ENCODE measurements at regions not wholly inside any gene's neighbourhood (a gene's known extent, or its start where the extent isn't known, plus 50 kb on each side); places are given as distances from the start of the nearest gene placed in this dataset.

DNA sequence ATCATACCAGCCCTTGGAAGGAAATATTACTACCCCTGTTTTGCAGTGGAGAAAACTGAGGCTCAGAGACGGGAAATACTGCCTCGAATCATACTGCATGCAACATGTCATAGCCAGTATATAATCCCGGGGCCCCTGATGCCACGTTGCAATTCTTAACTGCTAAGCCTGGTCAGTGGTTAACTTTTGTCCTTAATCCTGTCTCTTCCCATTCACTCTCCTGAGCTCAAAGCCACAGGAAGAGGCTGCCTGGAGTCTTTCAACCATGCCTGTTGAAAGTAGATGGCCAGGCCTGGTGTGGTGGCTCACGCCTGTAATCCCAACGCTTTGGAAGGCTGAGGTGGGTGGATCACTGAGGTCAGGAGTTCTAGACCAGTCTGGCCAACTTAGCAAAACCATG lies 166.6 kb downstream of the MIAT start:
- intact Hi-C loops (cut with micrococcal nuclease) = no loop called here
- no peaks in the 10 kb centered on the region for H3K36me3 ChIP-seq (replicated peaks in 1 of 2; ENCODE audit: control extremely low read depth in 1 of 2, control insufficient read depth in 1 of 2, extremely low read depth in 1 of 2, insufficient read depth in 2 of 2, low read length in 1 of 2)
- Mint-ChIP-seq H3K27ac (no peak overlapping the region), H3K27me3 (no peaks in the 10 kb centered on the region), H3K4me1 (no peaks in the 10 kb centered on the region), H3K9me3 (ENCODE audit: insufficient read depth) (no peaks in the 10 kb centered on the region), H3K4me3 (no peak overlapping the region)
- H3K4me3 ChIP-seq (ENCODE audit: control extremely low read depth in 1 of 5, extremely low read depth in 1 of 5, insufficient read depth in 1 of 5, low read depth in 2 of 5, low read length in 4 of 5) = no peak overlapping the region
- ChIA-PET POLR2A (no interaction called here), CTCF (no interaction called here)
- no peak overlapping the region for H2AFZ ChIP-seq (ENCODE audit: insufficient read depth, low read depth, low read length, poor library complexity, severe bottlenecking)
- H3K79me2 ChIP-seq (ENCODE audit: control insufficient read depth, insufficient read depth, low read length) = no peaks in the 10 kb centered on the region
- no peak overlapping the region for H3K4me2 ChIP-seq (replicated peaks; ENCODE audit: low read depth, low read length, poor library complexity, severe bottlenecking)
- DNase-seq = no peak
- no peak for ATAC-seq (ENCODE audit: low read depth)
- H3K4me1 ChIP-seq (ENCODE audit: control insufficient read depth in 2 of 2, insufficient read depth in 2 of 2, low read length in 2 of 2) = no peaks in the 10 kb centered on the region
- no peaks in the 10 kb centered on the region for H4K20me1 ChIP-seq (ENCODE audit: control insufficient read depth, insufficient read depth, low read length, poor library complexity, severe bottlenecking)
- no peaks in the 10 kb centered on the region for H3K9me3 ChIP-seq (ENCODE audit: control extremely low read depth in 1 of 3, control insufficient read depth in 2 of 3, insufficient read depth in 1 of 3, low read length in 2 of 3)
- no peak overlapping the region for H3K27ac ChIP-seq (ENCODE audit: low read length in 2 of 2)
- TF ChIP-seq EZH2 (IDR thresholded peaks at IDR 0.05; ENCODE audit: borderline replicate concordance, insufficient read depth, low read depth, low read length, poor library complexity, severe bottlenecking) = no peak
- TF ChIP-seq, protein P1, sequence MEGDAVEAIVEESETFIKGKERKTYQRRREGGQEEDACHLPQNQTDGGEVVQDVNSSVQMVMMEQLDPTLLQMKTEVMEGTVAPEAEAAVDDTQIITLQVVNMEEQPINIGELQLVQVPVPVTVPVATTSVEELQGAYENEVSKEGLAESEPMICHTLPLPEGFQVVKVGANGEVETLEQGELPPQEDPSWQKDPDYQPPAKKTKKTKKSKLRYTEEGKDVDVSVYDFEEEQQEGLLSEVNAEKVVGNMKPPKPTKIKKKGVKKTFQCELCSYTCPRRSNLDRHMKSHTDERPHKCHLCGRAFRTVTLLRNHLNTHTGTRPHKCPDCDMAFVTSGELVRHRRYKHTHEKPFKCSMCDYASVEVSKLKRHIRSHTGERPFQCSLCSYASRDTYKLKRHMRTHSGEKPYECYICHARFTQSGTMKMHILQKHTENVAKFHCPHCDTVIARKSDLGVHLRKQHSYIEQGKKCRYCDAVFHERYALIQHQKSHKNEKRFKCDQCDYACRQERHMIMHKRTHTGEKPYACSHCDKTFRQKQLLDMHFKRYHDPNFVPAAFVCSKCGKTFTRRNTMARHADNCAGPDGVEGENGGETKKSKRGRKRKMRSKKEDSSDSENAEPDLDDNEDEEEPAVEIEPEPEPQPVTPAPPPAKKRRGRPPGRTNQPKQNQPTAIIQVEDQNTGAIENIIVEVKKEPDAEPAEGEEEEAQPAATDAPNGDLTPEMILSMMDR (IDR thresholded peaks at IDR 0.05) = no peak
- no peak overlapping the region for H3K9ac ChIP-seq (ENCODE audit: low read length)
- 89% methylated on average over 4 of the region's 6 CpGs for WGBS (ENCODE audit: insufficient coverage)
- no peaks in the 10 kb centered on the region for H3K27me3 ChIP-seq (replicated peaks in 1 of 4; ENCODE audit: control extremely low read depth in 1 of 4, control insufficient read depth in 3 of 4, insufficient read depth in 4 of 4, low read length in 3 of 4)

DNA sequence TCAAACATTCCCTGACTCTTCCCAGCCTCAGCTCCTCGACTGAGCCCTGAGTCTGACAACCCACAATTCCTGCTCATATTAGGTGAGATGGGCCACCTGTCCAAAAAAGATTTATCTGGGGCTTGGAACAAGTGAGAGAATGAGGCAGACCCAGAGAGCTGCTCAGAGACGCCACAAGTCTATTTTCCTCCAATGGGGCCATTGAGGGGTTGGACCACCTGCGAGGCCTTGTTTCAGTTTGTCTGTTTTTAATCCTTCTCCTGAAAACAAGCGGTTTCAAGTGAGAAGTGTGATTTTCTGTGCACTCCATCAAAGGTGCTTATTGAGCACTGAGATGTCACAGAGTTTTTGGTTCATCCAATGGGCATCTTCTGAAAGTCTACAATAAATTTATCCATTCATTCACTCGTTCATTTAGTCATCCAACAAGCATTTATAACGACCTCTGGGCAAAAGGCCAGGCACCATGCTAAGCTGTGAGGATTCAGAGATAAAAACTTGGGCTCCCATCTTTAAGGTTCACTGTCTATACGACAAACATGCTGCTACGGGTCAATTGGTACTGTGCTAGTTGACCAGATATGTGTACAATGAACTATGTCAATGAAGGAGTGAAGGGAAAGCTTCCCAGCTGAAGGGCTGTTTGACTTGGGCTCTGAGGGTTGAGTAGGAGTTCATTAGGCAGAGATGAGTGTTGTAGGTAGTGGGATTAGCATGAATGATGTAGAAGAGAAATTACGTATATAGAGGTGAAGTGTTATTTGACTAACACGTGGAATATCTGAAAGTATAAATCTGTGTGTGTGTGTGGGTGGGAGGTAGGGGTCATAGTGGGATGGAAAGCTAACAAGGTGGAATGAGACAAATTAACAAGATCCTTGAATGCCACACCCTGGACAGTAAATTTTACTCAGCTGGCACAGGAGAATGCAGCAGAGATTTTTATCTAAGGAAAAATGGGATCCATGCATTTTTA lies 168.9 kb downstream of the MIAT start:
- Histone ChIP-seq H3K9ac (ENCODE audit: low read length) (no peak overlapping the region), H2AFZ (ENCODE audit: insufficient read depth, low read depth, low read length, poor library complexity, severe bottlenecking) (no peak overlapping the region), H3K79me2 (ENCODE audit: control insufficient read depth, insufficient read depth, low read length) (no peaks in the 10 kb centered on the region), H3K27ac (ENCODE audit: low read length in 2 of 2) (no peak overlapping the region), H3K4me2 (replicated peaks; ENCODE audit: low read depth, low read length, poor library complexity, severe bottlenecking) (no peak overlapping the region), H4K20me1 (ENCODE audit: control insufficient read depth, insufficient read depth, low read length, poor library complexity, severe bottlenecking) (no peaks in the 10 kb centered on the region), H3K36me3 (replicated peaks in 1 of 2; ENCODE audit: control extremely low read depth in 1 of 2, control insufficient read depth in 1 of 2, extremely low read depth in 1 of 2, insufficient read depth in 2 of 2, low read length in 1 of 2) (no peaks in the 10 kb centered on the region), H3K4me1 (ENCODE audit: control insufficient read depth in 2 of 2, insufficient read depth in 2 of 2, low read length in 2 of 2) (no peaks in the 10 kb centered on the region), H3K9me3 (ENCODE audit: control extremely low read depth in 1 of 3, control insufficient read depth in 2 of 3, insufficient read depth in 1 of 3, low read length in 2 of 3) (no peaks in the 10 kb centered on the region), H3K4me3 (ENCODE audit: control extremely low read depth in 1 of 5, extremely low read depth in 1 of 5, insufficient read depth in 1 of 5, low read depth in 2 of 5, low read length in 4 of 5) (no peak overlapping the region), H3K27me3 (replicated peaks in 1 of 4; ENCODE audit: control extremely low read depth in 1 of 4, control insufficient read depth in 3 of 4, insufficient read depth in 4 of 4, low read length in 3 of 4) (no peaks in the 10 kb centered on the region)
- Mint-ChIP-seq H3K4me3 (no peak overlapping the region), H3K4me1 (no peaks in the 10 kb centered on the region), H3K27ac (no peak overlapping the region), H3K9me3 (ENCODE audit: insufficient read depth) (no peaks in the 10 kb centered on the region), H3K27me3 (no peaks in the 10 kb centered on the region)
- CTCF ChIA-PET = no interaction called here
- 92% methylated on average over 9 of the region's 10 CpGs for WGBS (ENCODE audit: insufficient coverage)
- intact Hi-C loops (cut with micrococcal nuclease) = no loop called here
- POLR2A ChIA-PET = no interaction called here
- ATAC-seq (ENCODE audit: low read depth) (no peak), DNase-seq (no peak)
- TF ChIP-seq, protein P1 (IDR thresholded peaks at IDR 0.05) = no peak
- no peak for TF ChIP-seq EZH2 (IDR thresholded peaks at IDR 0.05; ENCODE audit: borderline replicate concordance, insufficient read depth, low read depth, low read length, poor library complexity, severe bottlenecking)
